ENCODE measurements at regions not wholly inside any gene's neighbourhood (a gene's known extent, or its start where the extent isn't known, plus 50 kb on each side); places are given as distances from the start of the nearest gene placed in this dataset.

DNA sequence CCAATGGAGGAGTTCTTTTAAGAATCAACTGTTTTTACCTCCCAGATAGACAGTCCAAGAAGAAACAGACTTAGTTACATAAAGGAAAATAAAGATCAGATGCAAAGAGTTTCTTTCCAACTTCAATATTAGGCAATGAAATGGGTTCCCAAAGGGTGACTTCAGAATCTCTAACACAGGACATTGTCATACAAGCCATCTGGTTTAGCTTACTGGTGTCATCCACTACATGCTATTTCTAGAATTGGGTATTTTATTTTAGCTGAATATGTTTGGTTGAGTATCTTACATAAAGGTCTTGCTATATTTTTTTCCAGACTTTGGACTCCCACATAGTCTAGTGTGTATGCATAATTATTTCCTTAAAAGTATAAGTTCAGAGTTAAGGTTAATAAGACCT, 162.1 kb upstream of the SLC7A11 start:
- DNase-seq (ENCODE audit: insufficient read length, low spot score), result no peak
- TF ChIP-seq, protein P1, sequence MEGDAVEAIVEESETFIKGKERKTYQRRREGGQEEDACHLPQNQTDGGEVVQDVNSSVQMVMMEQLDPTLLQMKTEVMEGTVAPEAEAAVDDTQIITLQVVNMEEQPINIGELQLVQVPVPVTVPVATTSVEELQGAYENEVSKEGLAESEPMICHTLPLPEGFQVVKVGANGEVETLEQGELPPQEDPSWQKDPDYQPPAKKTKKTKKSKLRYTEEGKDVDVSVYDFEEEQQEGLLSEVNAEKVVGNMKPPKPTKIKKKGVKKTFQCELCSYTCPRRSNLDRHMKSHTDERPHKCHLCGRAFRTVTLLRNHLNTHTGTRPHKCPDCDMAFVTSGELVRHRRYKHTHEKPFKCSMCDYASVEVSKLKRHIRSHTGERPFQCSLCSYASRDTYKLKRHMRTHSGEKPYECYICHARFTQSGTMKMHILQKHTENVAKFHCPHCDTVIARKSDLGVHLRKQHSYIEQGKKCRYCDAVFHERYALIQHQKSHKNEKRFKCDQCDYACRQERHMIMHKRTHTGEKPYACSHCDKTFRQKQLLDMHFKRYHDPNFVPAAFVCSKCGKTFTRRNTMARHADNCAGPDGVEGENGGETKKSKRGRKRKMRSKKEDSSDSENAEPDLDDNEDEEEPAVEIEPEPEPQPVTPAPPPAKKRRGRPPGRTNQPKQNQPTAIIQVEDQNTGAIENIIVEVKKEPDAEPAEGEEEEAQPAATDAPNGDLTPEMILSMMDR (IDR thresholded peaks at IDR 0.05; ENCODE audit: insufficient read depth, missing control alignments), result no peak
- no peak for FAIRE-seq

GRCh38 chr4:138401334-138401733, 159.2 kb upstream of the SLC7A11 start:
- DNase-seq (ENCODE audit: insufficient read length, low spot score) (no peak), FAIRE-seq (no peak)
- TF ChIP-seq, protein P1 (IDR thresholded peaks at IDR 0.05; ENCODE audit: insufficient read depth, missing control alignments), result no peak

- no peak for FAIRE-seq
- TF ChIP-seq, protein P1 (IDR thresholded peaks at IDR 0.05; ENCODE audit: insufficient read depth, missing control alignments), result no peak
Measured at GRCh38 chr4:138400543-138400942, 158.4 kb upstream of the SLC7A11 start.

GRCh38 chr4:138400066-138400465, 157.9 kb upstream of the SLC7A11 start:
- TF ChIP-seq, protein P1 (IDR thresholded peaks at IDR 0.05; ENCODE audit: insufficient read depth, missing control alignments), result no peak
- FAIRE-seq, result no peak
- no peak for DNase-seq (ENCODE audit: insufficient read length, low spot score)

More at GRCh38 chr4:138400543-138400942, 158.4 kb upstream of the SLC7A11 start:
- DNase-seq (ENCODE audit: insufficient read length, low spot score), result no peak

DNA sequence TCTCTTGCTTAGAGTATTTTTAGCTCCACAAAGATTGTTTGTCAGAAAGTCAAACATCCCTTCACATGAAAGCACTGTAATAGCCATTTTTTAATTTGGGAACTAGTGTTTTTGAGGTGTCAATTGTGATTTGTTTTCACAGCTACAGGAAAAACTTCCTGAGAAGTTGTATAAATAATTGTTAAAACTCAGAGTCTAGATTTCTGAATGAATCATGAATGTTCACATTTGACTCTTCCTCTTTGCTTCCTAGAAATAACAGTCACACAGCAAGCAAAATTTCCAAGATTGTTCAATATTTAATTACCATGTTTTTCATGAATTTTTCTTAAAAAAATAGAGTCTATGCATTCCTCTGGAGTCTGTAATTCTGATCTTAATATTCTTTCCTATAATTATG, 156.9 kb upstream of the SLC7A11 start:
- FAIRE-seq (no peak), DNase-seq (ENCODE audit: insufficient read length, low spot score) (no peak)
- TF ChIP-seq, protein P1 (IDR thresholded peaks at IDR 0.05; ENCODE audit: insufficient read depth, missing control alignments), result no peak

DNA sequence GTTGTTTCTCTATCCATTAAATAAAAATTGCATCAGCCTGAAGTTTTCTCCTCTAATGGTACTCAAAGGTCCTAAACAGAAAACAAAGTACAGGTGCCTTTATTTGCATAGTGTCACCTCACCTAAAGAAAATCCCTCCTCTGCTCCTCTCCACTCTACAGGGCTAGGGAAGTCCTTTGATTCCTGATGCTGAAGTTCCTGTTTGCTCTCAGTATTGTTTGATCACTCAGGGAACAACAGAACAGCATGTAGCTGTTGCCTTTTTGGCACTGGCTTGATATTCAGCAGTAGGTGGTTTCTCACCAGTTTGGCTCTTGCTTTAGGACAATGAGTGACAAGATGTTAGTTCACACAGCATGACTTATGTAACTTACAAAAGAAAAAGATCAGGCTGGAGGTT, 156.2 kb upstream of the SLC7A11 start:
- DNase-seq (ENCODE audit: insufficient read length, low spot score), result no peak
- TF ChIP-seq, protein P1 (IDR thresholded peaks at IDR 0.05; ENCODE audit: insufficient read depth, missing control alignments), result no peak
- no peak for FAIRE-seq

GRCh38 chr4:138393886-138394610, 151.9 kb upstream of the SLC7A11 start:
- no peak for FAIRE-seq
- TF ChIP-seq, protein P1 (IDR thresholded peaks at IDR 0.05; ENCODE audit: insufficient read depth, missing control alignments), result no peak

More at GRCh38 chr4:138393886-138394610, 151.9 kb upstream of the SLC7A11 start:
- no peak for DNase-seq (ENCODE audit: insufficient read length, low spot score)
